ENCODE measurements at regions not wholly inside any gene's neighbourhood (a gene's known extent, or its start where the extent isn't known, plus 50 kb on each side); places are given as distances from the start of the nearest gene placed in this dataset.
"Not testable (repeated sequence)": the region's sequence is repeated elsewhere in the genome, so short reads cannot be mapped to it uniquely, and the experiment has no call there.

GRCh38 chr7:142581341-142581740 is 167.9 kb upstream of the PRSS1 start:
- no peak for TF ChIP-seq CTCF (conservative IDR thresholded peaks at IDR 0.05; ENCODE audit: control insufficient read depth, insufficient read depth, low read depth, low read length)
- DNase-seq (ENCODE audit: low read depth) = no peak
- H3K4me3 ChIP-seq (ENCODE audit: control insufficient read depth, low read depth, low read length) = no peak overlapping the region

- H3K4me3 ChIP-seq (ENCODE audit: control insufficient read depth, low read depth, low read length) = no peak overlapping the region
- no peak for DNase-seq (ENCODE audit: low read depth)
- TF ChIP-seq CTCF (conservative IDR thresholded peaks at IDR 0.05; ENCODE audit: control insufficient read depth, insufficient read depth, low read depth, low read length) = no peak
Measured at GRCh38 chr7:142579946-142580345, 169.3 kb upstream of the PRSS1 start.

- not testable (repeated sequence) for DNase-seq (ENCODE audit: low read depth); H3K4me3 ChIP-seq (ENCODE audit: control insufficient read depth, low read depth, low read length)
Measured at GRCh38 chr7:142575351-142575750, 173.9 kb upstream of the PRSS1 start.

- no peak for DNase-seq (ENCODE audit: low read depth)
- no peak for TF ChIP-seq CTCF (conservative IDR thresholded peaks at IDR 0.05; ENCODE audit: control insufficient read depth, insufficient read depth, low read depth, low read length)
Measured at GRCh38 chr7:142571581-142571980, 177.7 kb upstream of the PRSS1 start.

GRCh38 chr7:142569851-142570250 is 179.4 kb upstream of the PRSS1 start:
- no peak overlapping the region for H3K4me3 ChIP-seq (ENCODE audit: control insufficient read depth, low read depth, low read length)
- no peak for DNase-seq (ENCODE audit: low read depth)
- no peak for TF ChIP-seq CTCF (conservative IDR thresholded peaks at IDR 0.05; ENCODE audit: control insufficient read depth, insufficient read depth, low read depth, low read length)

More at GRCh38 chr7:142571581-142571980, 177.7 kb upstream of the PRSS1 start:
- no peak overlapping the region for H3K4me3 ChIP-seq (ENCODE audit: control insufficient read depth, low read depth, low read length)

GRCh38 chr7:142568435-142569097 is 180.7 kb upstream of the PRSS1 start:
- DNase-seq (ENCODE audit: low read depth) = peak; percentile 93
- no peak for TF ChIP-seq CTCF (conservative IDR thresholded peaks at IDR 0.05; ENCODE audit: control insufficient read depth, insufficient read depth, low read depth, low read length)
- H3K4me3 ChIP-seq (ENCODE audit: control insufficient read depth, low read depth, low read length) = no peak overlapping the region

- DNase-seq (ENCODE audit: low read depth) = no peak
- TF ChIP-seq CTCF (conservative IDR thresholded peaks at IDR 0.05; ENCODE audit: control insufficient read depth, insufficient read depth, low read depth, low read length) = no peak
- no peak overlapping the region for H3K4me3 ChIP-seq (ENCODE audit: control insufficient read depth, low read depth, low read length)
Measured at GRCh38 chr7:142567201-142568075, 181.8 kb upstream of the PRSS1 start.
